Activated T-helper 2 cell treated with anti-CD3 and anti-CD28 coated beads, Interferon-gamma antibody, Interleukin-2, Interleukin-4, amounts not matched to agents 10 μg/mL and 5 μg/mL and 100 μg/mL, durations not matched to agents 14 hours and 24 hours and 36 hours (primary cell): ENCODE measurements at regions not wholly inside any gene's neighbourhood (a gene's known extent, or its start where the extent isn't known, plus 50 kb on each side); places are given as distances from the start of the nearest gene placed in this dataset.

ENCODE experiments used
- DNase-seq: peaks from one replicate; pipeline ENCODE4 v3.0.0; 2021; ENCODE audit warnings: low spot score
- H3K27ac Mint-ChIP-seq: one replicate; pipeline ENCODE4 v1.8.0; 2021; ENCODE audit warnings: mixed read lengths
- H3K27me3 Mint-ChIP-seq: one replicate; pipeline ENCODE4 v1.8.0; 2021; ENCODE audit warnings: low read depth, mixed read lengths
- H3K36me3 Mint-ChIP-seq: one replicate; pipeline ENCODE4 v1.8.0; 2021; ENCODE audit warnings: low read depth, mixed read lengths
- H3K4me1 Mint-ChIP-seq: one replicate; pipeline ENCODE4 v1.8.0; 2021; ENCODE audit warnings: low read depth, mixed read lengths
- H3K4me3 Mint-ChIP-seq: one replicate; pipeline ENCODE4 v1.8.0; 2021; ENCODE audit warnings: low read depth, mild to moderate bottlenecking, moderate library complexity, mixed read lengths
- H3K9me3 Mint-ChIP-seq: one replicate; pipeline ENCODE4 v1.8.0; 2021; ENCODE audit warnings: mixed read lengths
- intact Hi-C: fragments of 100-400 bp; cut with micrococcal nuclease; formaldehyde crosslinking; loops from one replicate; pipeline ENCODE4 v1.15.1; 2023

GRCh38 chr13:105144020-105144419 lies 1391.4 kb downstream of the EFNB2 start:
- intact Hi-C loops = no loop called here

GRCh38 chr13:105142556-105142955 lies 1392.9 kb downstream of the EFNB2 start:
- H3K27ac Mint-ChIP-seq = no peak overlapping the region
- DNase-seq = no peak
- H3K4me3 Mint-ChIP-seq = no peak overlapping the region
- no peaks in the 10 kb centered on the region for H3K36me3 Mint-ChIP-seq
- H3K9me3 Mint-ChIP-seq = no peaks in the 10 kb centered on the region
- no peaks in the 10 kb centered on the region for H3K27me3 Mint-ChIP-seq
- intact Hi-C loops = no loop called here
- peaks cover 15% of the 10 kb centered on the region for H3K4me1 Mint-ChIP-seq

More at GRCh38 chr13:105144020-105144419, 1391.4 kb downstream of the EFNB2 start:
- no peak overlapping the region for H3K27ac Mint-ChIP-seq
- H3K27me3 Mint-ChIP-seq = no peaks in the 10 kb centered on the region
- peaks cover 13% of the 10 kb centered on the region for H3K4me1 Mint-ChIP-seq
- no peak for DNase-seq
- no peak overlapping the region for H3K4me3 Mint-ChIP-seq
- H3K36me3 Mint-ChIP-seq = no peaks in the 10 kb centered on the region
- no peaks in the 10 kb centered on the region for H3K9me3 Mint-ChIP-seq

- intact Hi-C loops = loop anchor here (2.0 to 10.0 kb wide), 2 partner anchors 155 to 1395 kb away; partner anchors contain the start of gene EFNB2
- no peaks in the 10 kb centered on the region for H3K36me3 Mint-ChIP-seq
- no peaks in the 10 kb centered on the region for H3K27me3 Mint-ChIP-seq
- H3K27ac Mint-ChIP-seq = peak overlapping the region; percentile 92
- peak overlapping the region; percentile 83 for H3K4me3 Mint-ChIP-seq
- H3K4me1 Mint-ChIP-seq = peaks cover 23% of the 10 kb centered on the region
- DNase-seq = peak; percentile 64
- no peaks in the 10 kb centered on the region for H3K9me3 Mint-ChIP-seq
Observed at GRCh38 chr13:105139380-105140285, 1395.8 kb downstream of the EFNB2 start.

GRCh38 chr13:105139048-105139379 lies 1396.4 kb downstream of the EFNB2 start:
- Mint-ChIP-seq H3K27ac (peak overlapping the region; percentile 92), H3K4me1 (peaks cover 23% of the 10 kb centered on the region), H3K36me3 (no peaks in the 10 kb centered on the region), H3K27me3 (no peaks in the 10 kb centered on the region), H3K9me3 (no peaks in the 10 kb centered on the region), H3K4me3 (peak overlapping the region; percentile 83)
- intact Hi-C loops = loop anchor here (10.0 kb wide), 1 partner anchor 1396 kb away; the partner anchor contains the start of gene EFNB2
- DNase-seq = no peak

- H3K4me1 Mint-ChIP-seq = peaks cover 23% of the 10 kb centered on the region
- H3K9me3 Mint-ChIP-seq = no peaks in the 10 kb centered on the region
- intact Hi-C loops = loop anchor here (10.0 kb wide), 1 partner anchor 1399 kb away; the partner anchor contains the start of gene EFNB2
- no peaks in the 10 kb centered on the region for H3K27me3 Mint-ChIP-seq
- no peak overlapping the region for H3K27ac Mint-ChIP-seq
- H3K4me3 Mint-ChIP-seq = no peak overlapping the region
- no peak for DNase-seq
- no peaks in the 10 kb centered on the region for H3K36me3 Mint-ChIP-seq
Observed at GRCh38 chr13:105135852-105136615, 1399.4 kb downstream of the EFNB2 start.

- H3K27ac Mint-ChIP-seq = no peak overlapping the region
- peaks cover 2% of the 10 kb centered on the region for H3K27me3 Mint-ChIP-seq
- H3K36me3 Mint-ChIP-seq = no peaks in the 10 kb centered on the region
- DNase-seq = no peak
- H3K4me3 Mint-ChIP-seq = no peak overlapping the region
- intact Hi-C loops = no loop called here
- no peaks in the 10 kb centered on the region for H3K9me3 Mint-ChIP-seq
- H3K4me1 Mint-ChIP-seq = no peaks in the 10 kb centered on the region
Observed at GRCh38 chr13:105127732-105128131, 1407.7 kb downstream of the EFNB2 start.

GRCh38 chr13:105121221-105121620 lies 1414.2 kb downstream of the EFNB2 start:
- no peaks in the 10 kb centered on the region for H3K4me1 Mint-ChIP-seq
- no peaks in the 10 kb centered on the region for H3K36me3 Mint-ChIP-seq
- peaks cover under 1% of the 10 kb centered on the region for H3K27me3 Mint-ChIP-seq
- intact Hi-C loops = no loop called here
- H3K9me3 Mint-ChIP-seq = no peaks in the 10 kb centered on the region
- no peak overlapping the region for H3K27ac Mint-ChIP-seq
- no peak for DNase-seq
- no peak overlapping the region for H3K4me3 Mint-ChIP-seq

GRCh38 chr13:105118426-105118985 lies 1417.0 kb downstream of the EFNB2 start:
- no peak for DNase-seq
- no peak overlapping the region for H3K4me3 Mint-ChIP-seq
- no peaks in the 10 kb centered on the region for H3K27me3 Mint-ChIP-seq
- intact Hi-C loops = no loop called here
- H3K27ac Mint-ChIP-seq = no peak overlapping the region
- no peaks in the 10 kb centered on the region for H3K36me3 Mint-ChIP-seq
- no peaks in the 10 kb centered on the region for H3K4me1 Mint-ChIP-seq
- H3K9me3 Mint-ChIP-seq = no peaks in the 10 kb centered on the region

GRCh38 chr13:105116966-105117365 lies 1418.5 kb downstream of the EFNB2 start:
- no peaks in the 10 kb centered on the region for H3K36me3 Mint-ChIP-seq
- no peak for DNase-seq
- no peak overlapping the region for H3K4me3 Mint-ChIP-seq
- intact Hi-C loops = no loop called here
- H3K4me1 Mint-ChIP-seq = no peaks in the 10 kb centered on the region
- H3K27ac Mint-ChIP-seq = no peak overlapping the region
- no peaks in the 10 kb centered on the region for H3K27me3 Mint-ChIP-seq
- H3K9me3 Mint-ChIP-seq = no peaks in the 10 kb centered on the region

GRCh38 chr13:105112561-105112960 lies 1422.9 kb downstream of the EFNB2 start:
- Mint-ChIP-seq H3K27me3 (no peaks in the 10 kb centered on the region), H3K4me1 (no peaks in the 10 kb centered on the region), H3K27ac (no peak overlapping the region), H3K9me3 (no peaks in the 10 kb centered on the region), H3K36me3 (no peaks in the 10 kb centered on the region), H3K4me3 (no peak overlapping the region)
- DNase-seq = no peak
- intact Hi-C loops = no loop called here

- no peaks in the 10 kb centered on the region for H3K4me1 Mint-ChIP-seq
- H3K4me3 Mint-ChIP-seq = no peak overlapping the region
- no peaks in the 10 kb centered on the region for H3K27me3 Mint-ChIP-seq
- DNase-seq = no peak
- intact Hi-C loops = no loop called here
- no peaks in the 10 kb centered on the region for H3K9me3 Mint-ChIP-seq
- H3K27ac Mint-ChIP-seq = no peak overlapping the region
- H3K36me3 Mint-ChIP-seq = no peaks in the 10 kb centered on the region
Observed at GRCh38 chr13:105107781-105108180, 1427.7 kb downstream of the EFNB2 start.

- Mint-ChIP-seq H3K4me3 (no peak overlapping the region), H3K36me3 (no peaks in the 10 kb centered on the region), H3K9me3 (no peaks in the 10 kb centered on the region), H3K27ac (no peak overlapping the region), H3K4me1 (no peaks in the 10 kb centered on the region), H3K27me3 (no peaks in the 10 kb centered on the region)
- no peak for DNase-seq
- intact Hi-C loops = no loop called here
Observed at GRCh38 chr13:105105471-105105870, 1430.0 kb downstream of the EFNB2 start.

- Mint-ChIP-seq H3K9me3 (no peaks in the 10 kb centered on the region), H3K27me3 (no peaks in the 10 kb centered on the region), H3K36me3 (no peaks in the 10 kb centered on the region), H3K4me1 (no peaks in the 10 kb centered on the region), H3K27ac (no peak overlapping the region), H3K4me3 (no peak overlapping the region)
- intact Hi-C loops = no loop called here
- no peak for DNase-seq
Observed at GRCh38 chr13:105097521-105097920, 1437.9 kb downstream of the EFNB2 start.
